Stimulated activated CD4-positive, alpha-beta T cell treated with anti-CD3 and anti-CD28 coated beads, Interleukin-2, amount 100 ng/mL, for 48 hours (primary cell): ENCODE measurements at regions not wholly inside any gene's neighbourhood (a gene's known extent, or its start where the extent isn't known, plus 50 kb on each side); places are given as distances from the start of the nearest gene placed in this dataset.

Experiments used
- DNase-seq, 2 donors: peaks; one replicate each; pipeline ENCODE4 v3.0.0-alpha.2; 2020

GRCh38 chr9:551986-552929 is 289.2 kb upstream of the DMRT1 start:
- no peak for DNase-seq

GRCh38 chr9:555493-555892 is 286.0 kb upstream of the DMRT1 start:
- no peak for DNase-seq

GRCh38 chr9:556199-556598 is 285.3 kb upstream of the DMRT1 start:
- no peak for DNase-seq

GRCh38 chr9:556675-557074 is 284.8 kb upstream of the DMRT1 start:
- no peak for DNase-seq

- no peak for DNase-seq
These were observed 283.8 kb upstream of the DMRT1 start for GRCh38 chr9:557601-558201.

GRCh38 chr9:561427-561826 is 280.1 kb upstream of the DMRT1 start:
- no peak for DNase-seq

- DNase-seq = no peak
These were observed 278.3 kb upstream of the DMRT1 start for GRCh38 chr9:563200-563599.

GRCh38 chr9:565528-565927 is 276.0 kb upstream of the DMRT1 start:
- DNase-seq = no peak

- no peak for DNase-seq
These were observed 274.3 kb upstream of the DMRT1 start for GRCh38 chr9:567128-567746.

- DNase-seq = no peak
These were observed 273.7 kb upstream of the DMRT1 start for GRCh38 chr9:567747-568305.

- no peak for DNase-seq
These were observed 272.2 kb upstream of the DMRT1 start for GRCh38 chr9:569296-569695.

GRCh38 chr9:570187-570586 is 271.3 kb upstream of the DMRT1 start:
- DNase-seq = no peak

GRCh38 chr9:571066-571465 is 270.4 kb upstream of the DMRT1 start:
- DNase-seq = no peak

- no peak for DNase-seq
These were observed 269.8 kb upstream of the DMRT1 start for GRCh38 chr9:571741-572140.

- DNase-seq = no peak
These were observed 267.6 kb upstream of the DMRT1 start for GRCh38 chr9:573691-574410.

GRCh38 chr9:575139-575538 is 266.4 kb upstream of the DMRT1 start:
- DNase-seq = no peak

- no peak for DNase-seq
These were observed 260.7 kb upstream of the DMRT1 start for GRCh38 chr9:580652-581342.

GRCh38 chr9:581673-582497 is 259.6 kb upstream of the DMRT1 start:
- no peak for DNase-seq

- no peak for DNase-seq
These were observed 258.7 kb upstream of the DMRT1 start for GRCh38 chr9:582775-583174.

- no peak for DNase-seq
These were observed 254.0 kb upstream of the DMRT1 start for GRCh38 chr9:587527-587926.

GRCh38 chr9:588981-589380 is 252.5 kb upstream of the DMRT1 start:
- DNase-seq = no peak
